IMR-90 (cell line): ENCODE measurements at regions not wholly inside any gene's neighbourhood (a gene's known extent, or its start where the extent isn't known, plus 50 kb on each side); places are given as distances from the start of the nearest gene placed in this dataset.

Source experiments
- ATAC-seq: fragments of 200-7000 bp; cut with Tn5 transposase; 2 replicates; pipeline ENCODE4 v1.9.1; 2020; ENCODE audit warnings: low read depth, mild to moderate bottlenecking, moderate library complexity
- BruUV-seq: library from RNA; stranded (reverse); fragments of 400-500 nt; replicated peaks from 2 replicates; lab custom pipeline; 2021; lab: Mats Ljungman, UMichigan
- CTCF ChIA-PET: fragments of 300-600 bp; formaldehyde crosslinking; extraction: SDS; loops from one replicate; lab custom pipeline; 2021; ENCODE audit warnings: antibody characterized with exemption; lab: Yijun Ruan, JAX
- POLR2A ChIA-PET: fragments of 300-600 bp; sonication (Branson Sonifier 250); formaldehyde crosslinking; loops from one replicate; lab custom pipeline; 2022; ENCODE audit warnings: antibody characterized with exemption; ENCODE audit not compliant: unreplicated experiment; lab: Charles Lee
- DNase-seq: peaks from one replicate; pipeline ENCODE4 v3.0.0; 2013
- H2AFZ ChIP-seq: replicated peaks from 2 replicates; pipeline ENCODE3; 2013; ENCODE audit warnings: low read length, mild to moderate bottlenecking; ENCODE audit not compliant: poor library complexity
- H2AK5ac ChIP-seq: 2 replicates; pipeline ENCODE4 v1.6.1; 2013; ENCODE audit warnings: low read depth, low read length, inconsistent platforms
- H2AK9ac ChIP-seq: replicated peaks from 2 replicates; pipeline ENCODE3; 2013; ENCODE audit warnings: mild to moderate bottlenecking, low read depth, low read length, moderate library complexity; ENCODE audit not compliant: poor library complexity
- H2BK120ac ChIP-seq: 2 replicates; pipeline ENCODE4 v1.6.1; 2013; ENCODE audit warnings: low read depth, low read length, inconsistent platforms
- H2BK15ac ChIP-seq: 3 replicates; pipeline ENCODE4 v1.6.1; 2013; ENCODE audit warnings: low read depth, low read length, inconsistent platforms
- H2BK20ac ChIP-seq: 2 replicates; pipeline ENCODE4 v1.6.1; 2013; ENCODE audit warnings: low read depth, mild to moderate bottlenecking, inconsistent platforms, low read length, moderate library complexity
- H2BK5ac ChIP-seq: 2 replicates; pipeline ENCODE4 v1.6.1; 2013; ENCODE audit warnings: mild to moderate bottlenecking, low read depth, low read length, inconsistent platforms; ENCODE audit not compliant: poor library complexity, severe bottlenecking
- H3K14ac ChIP-seq: replicated peaks from 2 replicates; pipeline ENCODE4 v1.6.1; 2013; ENCODE audit warnings: low read depth, low read length, inconsistent platforms
- H3K18ac ChIP-seq: 2 replicates; pipeline ENCODE4 v1.6.1; 2013; ENCODE audit warnings: low read depth, low read length, control low read depth
- H3K23ac ChIP-seq: 2 replicates; pipeline ENCODE4 v1.6.1; 2013; ENCODE audit warnings: low read depth, low read length, inconsistent platforms
- H3K27ac ChIP-seq: 2 replicates; pipeline ENCODE4 v1.5.1; 2013; ENCODE audit warnings: mild to moderate bottlenecking, control low read depth, low read length; ENCODE audit not compliant: insufficient read depth
- H3K27me3 ChIP-seq: 2 replicates; pipeline ENCODE4 v1.6.1; 2013; ENCODE audit warnings: low read length; ENCODE audit not compliant: control insufficient read depth, insufficient read depth
- H3K36me3 ChIP-seq: 2 replicates; pipeline ENCODE4 v1.6.1; 2013; ENCODE audit warnings: low read length, mixed read lengths; ENCODE audit not compliant: control insufficient read depth, insufficient read depth
- H3K4ac ChIP-seq: 2 replicates; pipeline ENCODE4 v1.6.1; 2013; ENCODE audit warnings: low read depth, low read length, inconsistent platforms
- H3K4me1 ChIP-seq: 2 replicates; pipeline ENCODE4 v1.6.1; 2013; ENCODE audit warnings: low read length, mixed read lengths; ENCODE audit not compliant: control insufficient read depth, insufficient read depth
- H3K4me2 ChIP-seq: 2 replicates; pipeline ENCODE4 v1.6.1; 2013; ENCODE audit warnings: low read depth, mild to moderate bottlenecking, control low read depth, low read length, moderate library complexity
- H3K4me3 ChIP-seq: 2 replicates; pipeline ENCODE4 v1.5.1; 2013; ENCODE audit warnings: low read depth, mild to moderate bottlenecking, control low read depth, low read length, moderate library complexity; ENCODE audit not compliant: insufficient read depth
- H3K56ac ChIP-seq: 2 replicates; pipeline ENCODE4 v1.6.1; 2013; ENCODE audit warnings: low read length, inconsistent platforms; ENCODE audit not compliant: insufficient read depth; ENCODE audit errors: extremely low read depth
- H3K79me1 ChIP-seq, 2 experiments: 2 replicates each; pipeline ENCODE4 v1.6.1; 2013; ENCODE audit warnings: low read length in 2 of 2, inconsistent platforms in 1 of 2, low read depth in 1 of 2
- H3K9ac ChIP-seq: 2 replicates; pipeline ENCODE4 v1.6.1; 2013; ENCODE audit warnings: low read depth, low read length, control low read depth
- H3K9me1 ChIP-seq: 2 replicates; pipeline ENCODE4 v1.6.1; 2013; ENCODE audit warnings: low read length, inconsistent platforms; ENCODE audit not compliant: insufficient read depth
- H3K9me3 ChIP-seq: 2 replicates; pipeline ENCODE4 v1.6.1; 2013; ENCODE audit warnings: low read length; ENCODE audit not compliant: control insufficient read depth, insufficient read depth
- H4K20me1 ChIP-seq: 2 replicates; pipeline ENCODE4 v1.6.1; 2013; ENCODE audit warnings: low read length, inconsistent platforms; ENCODE audit not compliant: insufficient read depth
- H4K5ac ChIP-seq: 2 replicates; pipeline ENCODE4 v1.6.1; 2013; ENCODE audit warnings: mild to moderate bottlenecking, low read depth, low read length, control low read depth
- H4K8ac ChIP-seq, 2 experiments: 2 replicates each; pipeline ENCODE4 v1.6.1; 2013; ENCODE audit warnings: low read depth in 2 of 2, low read length in 2 of 2, control low read depth in 1 of 2, inconsistent platforms in 1 of 2
- H4K91ac ChIP-seq: 2 replicates; pipeline ENCODE4 v1.6.1; 2013; ENCODE audit warnings: low read depth, low read length, inconsistent platforms; ENCODE audit not compliant: insufficient read depth
- BHLHE40 ChIP-seq: fragments of 150-350 bp; IDR thresholded peaks from 2 replicates; pipeline ENCODE4 v1.6.1; 2016; ENCODE audit warnings: mild to moderate bottlenecking, low read depth, low read length
- CEBPB ChIP-seq: IDR thresholded peaks from 2 replicates; pipeline ENCODE4 v1.6.1; 2012; ENCODE audit warnings: low read depth, low read length, improper control_type of control experiment
- CHD1 ChIP-seq: IDR thresholded peaks from 2 replicates; pipeline ENCODE4 v1.6.1; 2012; ENCODE audit warnings: low read depth, low read length, improper control_type of control experiment
- CTCF ChIP-seq: conservative IDR thresholded peaks from 2 replicates; pipeline ENCODE4 v1.5.1; 2012; ENCODE audit warnings: mild to moderate bottlenecking, low read depth, low read length, improper control_type of control experiment
- ELK1 ChIP-seq: fragments of 150-350 bp; IDR thresholded peaks from 2 replicates; pipeline ENCODE4 v1.6.1; 2016; ENCODE audit warnings: low read depth, mild to moderate bottlenecking, low read length, moderate library complexity, borderline replicate concordance
- FOS ChIP-seq: fragments of 150-350 bp; IDR thresholded peaks from 2 replicates; pipeline ENCODE4 v1.6.1; 2016; ENCODE audit warnings: low read depth, low read length
- MAFK ChIP-seq: IDR thresholded peaks from 2 replicates; pipeline ENCODE4 v1.6.1; 2012; ENCODE audit warnings: low read depth, low read length, improper control_type of control experiment
- MAZ ChIP-seq: IDR thresholded peaks from 2 replicates; pipeline ENCODE4 v1.6.1; 2012; ENCODE audit warnings: low read depth, mild to moderate bottlenecking, low read length, improper control_type of control experiment, moderate library complexity, borderline replicate concordance
- MXI1 ChIP-seq: IDR thresholded peaks from 2 replicates; pipeline ENCODE4 v1.6.1; 2012; ENCODE audit warnings: low read depth, mild to moderate bottlenecking, low read length, moderate library complexity, borderline replicate concordance
- NFE2L2 ChIP-seq: fragments of 150-350 bp; IDR thresholded peaks from 2 replicates; pipeline ENCODE4 v1.6.1; 2016; ENCODE audit warnings: low read depth, mild to moderate bottlenecking, low read length
- POLR2A ChIP-seq: IDR thresholded peaks from 2 replicates; pipeline ENCODE4 v1.6.1; 2012; ENCODE audit warnings: mild to moderate bottlenecking, low read depth, low read length
- RAD21 ChIP-seq: IDR thresholded peaks from 2 replicates; pipeline ENCODE4 v1.6.1; 2012; ENCODE audit warnings: low read length, improper control_type of control experiment
- RCOR1 ChIP-seq: IDR thresholded peaks from 2 replicates; pipeline ENCODE4 v1.6.1; 2012; ENCODE audit warnings: mild to moderate bottlenecking, low read length, improper control_type of control experiment; ENCODE audit not compliant: insufficient replicate concordance
- RFX5 ChIP-seq: IDR thresholded peaks from 2 replicates; pipeline ENCODE4 v1.8.0; 2012; ENCODE audit warnings: low read depth, mild to moderate bottlenecking, low read length, moderate library complexity
- SMC3 ChIP-seq: fragments of 150-350 bp; IDR thresholded peaks from 2 replicates; pipeline ENCODE4 v1.6.1; 2016; ENCODE audit warnings: low read depth, mild to moderate bottlenecking, antibody characterized with exemption, low read length, moderate library complexity
- WGBS, 2 experiments: methylation state at CpG; one replicate each; pipeline versions ENCODE4 v1.1.5 to v1.1.7; 2013; ENCODE audit warnings: missing lambda C conversion rate in 2 of 2; ENCODE audit not compliant: insufficient read length in 1 of 2; ENCODE audit errors: extremely low coverage in 2 of 2; 5-methylcytosine and 5-hydroxymethylcytosine counted together
- dilution Hi-C: fragments of 300-500 bp; cut with HindIII; formaldehyde crosslinking; loops from one replicate; pipeline ENCODE4 v1.14.3; 2018; ENCODE audit warnings: low sequenced_read_pairs; ENCODE audit not compliant: unreplicated experiment
- in situ Hi-C: fragments of 300-500 bp; cut with MboI; formaldehyde crosslinking; loops from 3 replicates; pipeline ENCODE4 v1.14.3; 2019; ENCODE audit warnings: low sequenced_read_pairs, inconsistent platforms, mixed read lengths
- intact Hi-C: fragments of 100-400 bp; cut with micrococcal nuclease; formaldehyde crosslinking; loops from 2 replicates; pipeline ENCODE4 v1.10.0; 2022
- TF ChIP-seq, protein P1 (sequence below): fragments of 150-350 bp; IDR thresholded peaks from 2 replicates; pipeline ENCODE4 v1.6.1; 2017; ENCODE audit warnings: mild to moderate bottlenecking, antibody characterized with exemption, low read length, low read depth

DNA sequence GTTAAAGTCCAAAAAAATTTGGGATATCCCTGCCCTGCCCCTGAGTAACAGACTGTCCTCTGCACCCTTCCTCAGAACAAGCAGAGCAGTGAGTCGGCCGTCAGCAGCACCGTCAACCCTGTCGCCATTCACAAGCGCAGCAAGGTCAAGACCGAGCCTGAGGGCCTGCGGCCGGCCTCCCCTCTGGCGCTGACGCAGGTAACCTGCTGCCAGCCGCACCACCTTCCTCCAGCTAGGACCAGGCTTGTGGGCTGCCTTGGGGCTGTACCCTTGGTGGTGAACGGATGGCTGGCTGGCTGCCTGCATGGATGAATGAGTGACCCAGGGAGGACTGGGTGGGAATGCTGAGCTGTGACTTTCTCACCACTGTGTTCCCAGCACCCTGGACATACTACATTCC lies 236.2 kb downstream of the GLI2 start:
- DNase-seq (no peak), ATAC-seq (no peak)
- WGBS, 2 experiments: 97% methylated on average over 8 of the region's 12 CpGs; no CpG with 5 or more reads in 1 of the 2 experiments
- no peak overlapping the region for H3K14ac ChIP-seq
- H4K20me1 ChIP-seq: peaks cover 9% of the 10 kb centered on the region; the same call in 1 of the 2 replicates
- no peak overlapping the region for H2AK9ac ChIP-seq
- no peak overlapping the region for H3K4me3 ChIP-seq
- no peak overlapping the region for H3K9ac ChIP-seq
- no peak overlapping the region for H4K91ac ChIP-seq
- H4K5ac ChIP-seq: no peak overlapping the region
- no peak overlapping the region for H2AK5ac ChIP-seq
- H2BK15ac ChIP-seq: no peak overlapping the region
- peaks cover 24% of the 10 kb centered on the region for H3K9me1 ChIP-seq
- ChIA-PET POLR2A (no interaction called here), CTCF (no interaction called here)
- in situ Hi-C loops (no loop called here), dilution Hi-C loops (no loop called here), intact Hi-C loops (no loop called here)
- no peaks in the 10 kb centered on the region for H3K27me3 ChIP-seq
- peaks cover 87% of the 10 kb centered on the region for H3K36me3 ChIP-seq
- H2AFZ ChIP-seq: no peak overlapping the region
- no peak overlapping the region for H3K56ac ChIP-seq
- H3K18ac ChIP-seq: no peak overlapping the region
- H3K27ac ChIP-seq: no peak overlapping the region
- no peaks in the 10 kb centered on the region for H3K9me3 ChIP-seq
- no peak overlapping the region for H2BK5ac ChIP-seq
- no peak for TF ChIP-seq BHLHE40
- TF ChIP-seq, protein P1, sequence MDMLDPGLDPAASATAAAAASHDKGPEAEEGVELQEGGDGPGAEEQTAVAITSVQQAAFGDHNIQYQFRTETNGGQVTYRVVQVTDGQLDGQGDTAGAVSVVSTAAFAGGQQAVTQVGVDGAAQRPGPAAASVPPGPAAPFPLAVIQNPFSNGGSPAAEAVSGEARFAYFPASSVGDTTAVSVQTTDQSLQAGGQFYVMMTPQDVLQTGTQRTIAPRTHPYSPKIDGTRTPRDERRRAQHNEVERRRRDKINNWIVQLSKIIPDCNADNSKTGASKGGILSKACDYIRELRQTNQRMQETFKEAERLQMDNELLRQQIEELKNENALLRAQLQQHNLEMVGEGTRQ: no peak
- no peak for TF ChIP-seq RFX5
- TF ChIP-seq MXI1: no peak
- no peak for TF ChIP-seq FOS
- TF ChIP-seq SMC3: no peak
- no peak for TF ChIP-seq ELK1
- TF ChIP-seq POLR2A: no peak
- TF ChIP-seq CEBPB: no peak
- TF ChIP-seq MAZ: no peak
- no peak for TF ChIP-seq CTCF
- no peak for TF ChIP-seq MAFK
- TF ChIP-seq CHD1: no peak
- no peak for TF ChIP-seq RAD21
- no peak for TF ChIP-seq NFE2L2
- no peak for TF ChIP-seq RCOR1
- H3K79me1 ChIP-seq: peaks cover 13 to 48% of the 10 kb centered on the region in 2 experiments
- no peak overlapping the region for H2BK20ac ChIP-seq
- H4K8ac ChIP-seq: no peak overlapping the region
- H3K4me2 ChIP-seq: no peak overlapping the region
- no peak overlapping the region for H3K4ac ChIP-seq
- H3K4me1 ChIP-seq: no peaks in the 10 kb centered on the region
- BruUV-seq: no TSS peak
- no peak overlapping the region for H3K23ac ChIP-seq
- no peak overlapping the region for H2BK120ac ChIP-seq
